ENCODE measurements at regions not wholly inside any gene's neighbourhood (a gene's known extent, or its start where the extent isn't known, plus 50 kb on each side); places are given as distances from the start of the nearest gene placed in this dataset.

- DNase-seq = no peak
These were observed 195.4 kb upstream of the ARL4C start for GRCh38 chr2:234691968-234692955.

DNA sequence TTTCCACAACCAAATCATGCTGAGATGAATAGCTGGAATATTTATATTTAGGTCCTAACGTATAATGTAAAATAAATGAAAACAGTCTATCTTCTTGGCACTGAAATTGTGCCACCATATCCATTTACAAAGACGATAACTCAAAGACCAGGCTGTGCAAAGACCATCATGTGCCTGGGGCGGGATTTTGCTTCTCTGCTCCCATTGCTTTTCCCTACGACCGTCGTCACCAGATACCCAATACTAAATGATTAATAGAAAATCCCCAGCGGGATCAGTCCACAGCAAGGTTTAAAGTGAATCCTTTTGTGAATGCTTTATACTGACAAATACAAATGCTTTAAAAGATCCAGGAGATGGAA lies 194.3 kb upstream of the ARL4C start:
- no peak for DNase-seq

DNA sequence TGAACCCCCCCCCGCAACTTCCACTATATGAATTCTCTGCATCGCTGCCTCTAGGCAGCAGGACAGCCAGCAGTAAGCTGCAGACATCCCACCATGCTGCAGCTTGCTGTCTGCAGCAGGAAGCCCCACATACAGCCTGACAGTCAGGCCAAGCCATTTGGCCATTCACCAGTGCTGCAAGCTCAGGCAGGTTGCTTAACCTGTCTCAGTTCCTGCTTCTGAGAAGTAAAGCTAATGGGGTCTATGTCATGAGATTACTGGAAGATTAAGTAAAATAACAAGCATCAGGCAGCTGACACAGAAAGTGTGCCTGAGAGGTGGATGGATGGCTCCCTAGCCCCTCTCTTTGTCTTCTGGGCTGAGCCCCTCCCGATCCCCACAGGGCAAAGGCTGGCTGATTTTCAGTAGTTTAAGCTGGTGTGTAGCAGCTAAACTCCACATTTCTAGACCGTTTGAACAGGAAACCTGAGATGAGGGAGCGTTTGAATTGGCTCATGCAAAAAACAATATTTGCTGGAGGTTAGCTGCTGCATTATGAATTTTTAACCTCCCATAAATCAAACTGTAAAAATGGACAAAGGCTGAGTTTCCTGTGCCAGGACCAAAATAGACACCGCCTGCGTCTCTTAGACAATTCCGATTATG lies 193.8 kb upstream of the ARL4C start:
- no peak for DNase-seq

DNA sequence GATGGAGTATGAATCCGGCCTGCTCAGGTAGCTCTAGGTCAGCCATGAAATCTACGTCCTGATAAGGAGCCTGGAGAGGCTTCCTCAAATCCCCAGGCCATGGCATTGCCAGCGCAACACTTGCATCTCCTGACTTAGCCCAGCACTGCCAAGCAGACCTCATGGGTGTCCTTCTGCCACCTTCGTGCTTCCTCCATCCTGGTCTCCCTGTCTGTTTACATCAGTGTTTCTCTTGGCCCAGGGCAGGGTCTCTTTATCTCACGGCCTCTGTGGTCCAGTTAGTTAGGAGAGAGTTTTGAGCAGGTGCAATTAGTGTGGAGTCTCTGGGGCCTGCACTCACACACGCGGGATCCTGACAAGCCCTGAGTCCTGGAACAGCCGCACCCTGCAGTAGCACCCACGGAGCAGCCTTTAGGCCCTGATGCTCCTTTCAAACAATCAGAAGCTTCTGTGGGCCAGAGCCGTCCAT lies 193.1 kb upstream of the ARL4C start:
- no peak for DNase-seq

DNA sequence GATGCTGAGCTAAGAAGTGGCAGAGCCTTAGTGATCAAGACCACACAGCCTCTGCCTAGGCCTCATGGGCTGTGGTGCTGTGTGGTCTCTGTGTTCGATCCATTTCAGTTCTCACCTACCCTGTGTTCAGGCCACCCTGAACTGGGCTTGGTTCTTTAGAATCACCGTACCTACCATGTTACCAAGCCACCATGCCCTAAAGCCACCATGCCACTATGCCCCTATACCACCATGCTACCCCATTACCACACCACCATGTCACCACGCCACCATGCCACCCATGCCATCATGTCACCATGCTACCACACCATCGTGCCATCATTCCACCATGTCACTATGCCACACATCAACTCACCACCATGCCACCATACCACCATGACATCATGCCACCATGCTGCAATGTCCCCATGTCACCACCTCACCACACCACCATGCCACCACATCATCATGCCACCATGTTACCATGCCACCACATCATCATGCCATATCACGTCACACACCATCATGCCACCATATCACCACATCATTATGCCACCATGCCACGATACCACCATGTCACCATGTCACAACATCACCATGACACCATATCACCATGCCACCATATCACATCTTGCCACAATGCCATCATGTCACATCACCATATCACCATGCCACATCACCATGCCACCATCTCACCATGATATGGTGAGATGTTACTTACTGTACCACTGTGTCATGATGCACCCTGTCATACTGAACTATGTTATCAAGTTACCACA lies 191.0 kb upstream of the ARL4C start:
- DNase-seq = no peak

DNA sequence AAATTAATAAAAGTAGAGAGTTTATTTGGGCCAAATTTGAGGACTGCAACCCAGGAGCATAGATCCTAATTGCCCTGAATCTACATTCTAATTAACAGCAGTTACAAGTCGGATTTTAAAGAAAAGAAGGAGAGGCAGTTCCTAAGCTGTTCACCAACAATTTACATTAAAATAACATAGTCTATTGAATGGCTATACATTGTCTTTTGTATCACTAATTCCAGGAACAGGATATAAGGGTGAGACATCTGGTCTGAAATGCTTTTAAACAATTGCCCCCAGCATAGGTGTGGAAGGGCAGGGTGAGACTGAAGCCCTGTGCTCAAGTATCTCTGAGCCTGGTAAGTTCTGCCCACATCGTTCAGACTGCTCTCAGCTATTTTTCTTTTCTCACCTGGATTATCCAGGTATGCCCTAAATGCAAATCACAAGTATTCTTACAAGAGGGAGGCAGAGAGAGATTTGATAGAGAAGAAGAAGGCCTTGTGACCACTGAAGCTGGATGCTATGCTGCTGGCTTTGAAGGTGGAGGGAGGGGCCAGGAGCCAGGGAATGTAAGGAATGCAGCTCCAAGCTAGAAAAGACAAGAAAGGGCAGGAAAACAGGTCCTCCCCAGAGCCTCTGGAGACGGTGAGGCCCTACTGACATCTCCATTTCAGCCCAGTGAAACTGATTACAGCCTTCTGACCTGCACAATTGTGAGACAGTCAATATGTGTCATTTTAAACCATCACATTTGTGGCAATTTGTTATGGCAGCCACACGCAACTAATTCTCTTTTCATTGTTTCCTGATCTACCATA lies 189.4 kb upstream of the ARL4C start:
- DNase-seq = no peak

DNA sequence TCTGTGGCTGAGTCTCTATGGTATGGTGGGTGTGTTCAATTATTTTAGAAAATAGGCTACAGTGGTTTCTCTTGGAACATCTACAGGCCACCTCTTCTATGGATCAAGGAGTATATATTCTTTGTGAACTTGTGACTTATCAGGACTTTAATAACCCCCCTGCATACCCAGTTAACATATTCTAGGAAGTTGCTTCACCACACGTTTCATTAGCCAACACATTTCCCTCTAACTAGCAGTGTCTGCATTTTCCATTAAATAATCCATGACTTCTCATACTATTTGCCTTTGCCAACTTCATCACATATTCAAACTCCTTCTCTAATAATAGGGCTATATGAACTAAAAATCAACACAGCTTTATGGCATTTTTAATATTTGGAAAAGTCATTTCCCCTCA lies 187.6 kb upstream of the ARL4C start:
- no peak for DNase-seq

DNA sequence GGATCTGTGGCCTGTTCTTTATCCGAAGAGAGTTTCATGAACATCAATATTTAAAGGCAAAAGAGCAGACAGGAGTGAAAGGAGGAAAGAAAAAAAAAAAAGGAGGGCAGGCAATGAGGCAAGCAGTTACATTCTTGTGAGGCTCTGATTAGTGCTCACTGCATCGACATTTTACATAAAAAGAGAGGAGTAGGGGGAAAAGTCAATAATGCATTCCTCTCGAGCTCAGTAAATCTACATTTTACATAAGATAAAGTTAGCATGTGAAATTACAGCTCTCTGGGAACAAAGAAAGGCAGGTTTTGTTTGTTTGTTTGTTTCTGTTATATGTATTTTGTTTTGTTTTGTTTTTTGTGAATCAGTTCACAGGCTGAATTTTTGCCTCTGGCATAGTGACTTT lies 187.1 kb upstream of the ARL4C start:
- no peak for DNase-seq

DNA sequence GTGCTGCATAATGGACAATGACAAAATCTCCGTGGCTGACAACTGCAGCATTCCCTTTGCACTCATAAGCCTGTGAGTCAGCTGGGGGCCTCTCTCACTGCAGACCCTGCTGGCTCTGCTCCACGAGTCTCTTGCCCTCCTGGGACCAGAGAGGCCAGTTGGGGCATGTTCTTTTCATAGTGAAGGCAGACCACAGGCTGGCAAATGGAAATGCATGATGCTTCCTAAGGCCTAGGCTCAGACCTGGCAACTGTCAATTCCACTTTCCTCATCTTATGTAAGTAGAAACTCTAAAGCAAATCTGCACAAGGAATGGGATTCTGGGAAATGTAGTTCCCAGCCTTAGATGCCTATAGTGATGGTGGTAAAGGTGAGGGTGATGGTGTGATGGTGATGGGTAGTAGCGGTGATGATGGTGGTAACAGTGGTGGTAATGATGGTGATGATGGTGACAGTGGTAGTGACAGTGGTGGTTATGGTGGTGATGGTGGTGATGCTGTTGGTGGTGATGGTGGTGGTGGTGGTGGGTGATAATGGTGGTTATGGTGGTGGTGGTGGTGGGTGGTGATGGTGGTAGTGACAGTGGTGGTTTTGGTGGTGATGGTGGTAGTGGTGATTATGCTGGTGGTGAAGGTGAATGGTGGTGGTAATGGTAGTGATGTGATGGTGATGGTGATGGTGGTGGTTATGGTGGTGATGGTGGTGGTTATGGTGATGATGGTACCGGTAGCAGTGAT lies 185.8 kb upstream of the ARL4C start:
- no peak for DNase-seq

DNA sequence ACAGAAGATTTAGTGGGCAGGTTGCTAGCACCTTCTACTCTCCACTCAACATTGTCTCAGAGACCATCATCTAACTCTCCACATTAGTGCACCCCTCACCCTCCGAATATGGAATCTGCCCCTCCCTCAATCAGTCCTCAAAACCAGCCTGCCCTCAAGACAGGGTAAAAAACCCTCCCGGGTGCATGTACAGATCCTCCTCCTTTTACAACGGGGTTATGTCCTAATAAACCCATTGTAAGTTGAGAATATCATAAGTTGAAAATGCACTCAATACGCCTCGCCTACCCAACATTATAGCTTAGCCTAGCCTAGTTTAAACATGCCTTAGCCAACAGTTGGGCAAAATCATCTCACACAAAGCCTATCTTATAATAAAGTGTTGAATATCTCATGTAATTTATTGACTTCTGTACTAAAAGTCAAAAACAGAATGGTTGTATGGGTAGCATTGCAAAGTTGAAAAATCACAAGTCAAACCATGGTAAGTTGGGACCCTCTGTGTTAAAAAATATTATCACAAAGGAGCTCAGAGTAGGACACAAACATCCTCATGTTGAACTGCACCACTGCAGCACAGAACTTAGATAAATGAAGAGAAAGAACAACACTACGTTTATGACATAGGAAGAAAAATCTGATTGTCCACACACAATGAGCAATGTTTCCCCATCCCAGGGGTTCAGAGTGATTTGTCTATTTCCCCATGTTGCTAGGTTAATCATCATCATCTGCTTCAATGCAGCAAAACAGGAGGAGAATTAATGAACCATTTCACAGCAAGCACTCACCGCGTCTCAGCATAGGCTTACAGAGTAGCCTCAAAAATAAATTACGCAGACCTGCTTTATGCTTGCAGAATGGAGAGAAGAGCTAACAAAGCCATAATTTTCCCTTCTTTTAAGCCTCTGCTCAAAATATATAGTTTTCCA lies 184.1 kb upstream of the ARL4C start:
- no peak for DNase-seq

DNA sequence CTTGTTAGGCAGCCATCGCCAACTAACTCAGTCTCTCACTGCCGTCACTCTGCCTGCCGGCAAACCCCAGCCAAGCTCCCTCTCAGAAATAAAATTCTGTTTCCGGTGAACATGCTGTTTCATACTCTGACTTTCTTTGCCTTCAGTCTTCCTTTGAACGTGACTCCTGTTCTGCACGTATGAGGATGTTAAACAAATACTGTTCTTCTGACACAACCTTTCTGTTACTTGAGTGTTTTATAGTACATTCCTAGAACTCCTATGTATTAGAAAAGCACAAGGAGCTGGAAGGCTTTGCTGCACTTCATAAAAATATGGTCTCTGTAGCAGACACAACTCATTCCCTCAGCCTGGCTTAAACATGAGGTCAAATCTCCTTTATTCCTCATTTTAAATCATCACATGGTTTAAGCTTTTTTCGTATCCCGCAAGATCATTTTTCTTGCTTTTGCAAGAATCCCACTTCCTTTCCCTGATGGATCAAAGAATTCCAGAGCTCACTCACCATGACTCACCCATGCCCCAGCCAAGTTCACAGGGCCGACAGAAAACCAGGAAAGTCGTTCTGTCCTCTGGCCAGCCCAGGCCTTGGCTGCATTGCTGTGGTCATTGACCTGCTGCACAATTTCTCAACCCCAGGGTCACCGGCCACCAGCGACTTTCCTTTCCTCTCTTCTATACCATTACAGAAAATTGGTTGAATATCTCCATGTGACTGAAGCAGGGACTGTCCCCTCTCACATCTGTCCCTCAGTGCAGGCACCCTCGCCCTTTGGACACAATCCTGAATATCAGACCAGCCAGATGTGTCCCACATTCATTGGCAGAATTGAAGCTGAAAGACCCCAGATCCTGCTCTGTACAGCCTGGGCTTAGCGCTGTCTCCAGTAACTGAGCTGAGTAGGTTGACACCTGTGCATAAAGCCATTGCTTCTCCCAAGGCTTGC lies 183.1 kb upstream of the ARL4C start:
- DNase-seq = no peak

GRCh38 chr2:234679301-234679740 lies 182.4 kb upstream of the ARL4C start:
- no peak for DNase-seq

GRCh38 chr2:234678711-234679110 lies 181.8 kb upstream of the ARL4C start:
- DNase-seq = no peak

GRCh38 chr2:234677758-234678538 lies 181.1 kb upstream of the ARL4C start:
- no peak for DNase-seq

- DNase-seq = no peak
These were observed 180.0 kb upstream of the ARL4C start for GRCh38 chr2:234676783-234677450.

GRCh38 chr2:234676109-234676782 lies 179.4 kb upstream of the ARL4C start:
- no peak for DNase-seq

GRCh38 chr2:234674781-234675201 lies 177.9 kb upstream of the ARL4C start:
- no peak for DNase-seq

All from activated CD4-positive, alpha-beta T cell treated with anti-CD3 and anti-CD28 coated beads for 4 hours (primary cell).